Neural cell (in vitro differentiated cells): ENCODE measurements at regions not wholly inside any gene's neighbourhood (a gene's known extent, or its start where the extent isn't known, plus 50 kb on each side); places are given as distances from the start of the nearest gene placed in this dataset.

Experiments used
- CTCF ChIP-seq: fragments of 450-650 bp; IDR thresholded peaks from 2 replicates; pipeline ENCODE4 v1.5.1; 2014; ENCODE audit warnings: antibody characterized with exemption, mild to moderate bottlenecking, moderate library complexity; ENCODE audit not compliant: poor library complexity, severe bottlenecking
- EP300 ChIP-seq: fragments of 450-650 bp; conservative IDR thresholded peaks from 2 replicates; pipeline ENCODE4 v1.6.1; 2014; ENCODE audit warnings: antibody characterized with exemption, mild to moderate bottlenecking, moderate library complexity; ENCODE audit not compliant: poor library complexity, severe bottlenecking
- EZH2 ChIP-seq: fragments of 200-600, 300-800 bp; shearing (Covaris generic), sonication (generic); IDR thresholded peaks from 2 replicates; pipeline ENCODE4 v1.6.1; 2014; ENCODE audit warnings: antibody characterized with exemption, low read length, borderline replicate concordance, mild to moderate bottlenecking; ENCODE audit not compliant: insufficient read depth, poor library complexity, severe bottlenecking
- MXI1 ChIP-seq: fragments of 450-650 bp; conservative IDR thresholded peaks from 2 replicates; pipeline ENCODE4 v1.6.1; 2014; ENCODE audit warnings: antibody characterized with exemption, mild to moderate bottlenecking; ENCODE audit not compliant: poor library complexity, severe bottlenecking
- POLR2AphosphoS5 ChIP-seq: IDR thresholded peaks from 2 replicates; pipeline ENCODE4 v1.6.1; 2012
- RAD21 ChIP-seq: fragments of 450-650 bp; conservative IDR thresholded peaks from 2 replicates; pipeline ENCODE4 v1.6.1; 2014; ENCODE audit warnings: antibody characterized with exemption, mild to moderate bottlenecking, moderate library complexity
- REST ChIP-seq: IDR thresholded peaks from 2 replicates; pipeline ENCODE4 v1.6.1; 2012; ENCODE audit warnings: borderline replicate concordance
- SMC3 ChIP-seq: fragments of 450-650 bp; conservative IDR thresholded peaks from 2 replicates; pipeline ENCODE4 v1.6.1; 2014; ENCODE audit warnings: antibody characterized with exemption, mild to moderate bottlenecking, moderate library complexity; ENCODE audit not compliant: poor library complexity
- TAF1 ChIP-seq: IDR thresholded peaks from 2 replicates; pipeline ENCODE4 v1.6.1; 2012; ENCODE audit warnings: low read depth

- TF ChIP-seq SMC3, result no peak
- no peak for TF ChIP-seq CTCF
- no peak for TF ChIP-seq RAD21
- no peak for TF ChIP-seq TAF1
- no peak for TF ChIP-seq EP300
- no peak for TF ChIP-seq REST
- no peak for TF ChIP-seq EZH2
- no peak for TF ChIP-seq POLR2AphosphoS5
- TF ChIP-seq MXI1, result no peak
Measured at GRCh38 chr5:72040513-72040912, 66.8 kb upstream of the MAP1B start.
